ENCODE measurements at regions not wholly inside any gene's neighbourhood (a gene's known extent, or its start where the extent isn't known, plus 50 kb on each side); places are given as distances from the start of the nearest gene placed in this dataset.

GRCh38 chr1:232484856-232485255 lies 145.1 kb downstream of the SIPA1L2 start:
- in situ Hi-C loops (cut with MboI; ENCODE audit: low pct_unique_long_range_greater_than_20kb in 2 of 9, low sequenced_read_pairs in 9 of 9, unreplicated experiment in 9 of 9): no loop called here
- Histone ChIP-seq H3K27ac (no peak overlapping the region), H3K4me1 (replicated peaks in 1 of 2) (peaks cover 0 to 14% of the 10 kb centered on the region in 2 donors), H3K4me3 (no peak overlapping the region)
- ATAC-seq (replicated peaks in 6 of 8): peak in 5 of 8 experiments; percentile 33 to 91 (median 81)
- 0 to 84% (median 67%) methylated on average over 1 to 3 of the region's 3 CpGs; no CpG with 5 or more reads in 3 of the 10 experiments for WGBS, 10 experiments

- ATAC-seq (replicated peaks in 6 of 8): no peak
- whole genome bisulfite sequencing, 10 experiments: 79 to 100% (median 85%) methylated on average over 1 to 4 of the region's 4 CpGs; no CpG with 5 or more reads in 2 of the 10 experiments
These were observed 146.1 kb downstream of the SIPA1L2 start for GRCh38 chr1:232483826-232484225.

GRCh38 chr1:232481091-232481490 lies 148.8 kb downstream of the SIPA1L2 start:
- WGBS, 10 experiments: 51 to 100% (median 88%) methylated on average over 3 to 5 of the region's 5 CpGs
- Histone ChIP-seq H3K4me1 (replicated peaks in 1 of 2) (peaks cover 9 to 24% of the 10 kb centered on the region in 2 donors), H3K27ac (no peak overlapping the region), H3K4me3 (no peak overlapping the region)
- ATAC-seq (replicated peaks in 6 of 8): no peak
- in situ Hi-C loops (cut with MboI; ENCODE audit: low pct_unique_long_range_greater_than_20kb in 2 of 9, low sequenced_read_pairs in 9 of 9, unreplicated experiment in 9 of 9): no loop called here

More at GRCh38 chr1:232483826-232484225, 146.1 kb downstream of the SIPA1L2 start:
- Histone ChIP-seq H3K27ac (no peak overlapping the region), H3K4me3 (no peak overlapping the region), H3K4me1 (replicated peaks in 1 of 2) (peaks cover 0 to 14% of the 10 kb centered on the region in 2 donors)
- in situ Hi-C loops (cut with MboI; ENCODE audit: low pct_unique_long_range_greater_than_20kb in 2 of 9, low sequenced_read_pairs in 9 of 9, unreplicated experiment in 9 of 9): no loop called here

GRCh38 chr1:232477728-232478127 lies 152.2 kb downstream of the SIPA1L2 start:
- peaks cover 18 to 25% of the 10 kb centered on the region in 2 donors for H3K4me1 ChIP-seq (replicated peaks in 1 of 2)
- H3K4me3 ChIP-seq: no peak overlapping the region
- WGBS, 10 experiments: 0 to 100% (median 32%) methylated on average over 1 to 6 of the region's 6 CpGs
- in situ Hi-C loops (cut with MboI; ENCODE audit: low pct_unique_long_range_greater_than_20kb in 2 of 9, low sequenced_read_pairs in 9 of 9, unreplicated experiment in 9 of 9): no loop called here
- peak in 7 of 8 experiments; percentile 21 to 90 (median 43) for ATAC-seq (replicated peaks in 6 of 8)
- H3K27ac ChIP-seq: no peak overlapping the region

- ATAC-seq (replicated peaks in 6 of 8): no peak
- H3K4me3 ChIP-seq: no peak overlapping the region
- no peak overlapping the region for H3K27ac ChIP-seq
- in situ Hi-C loops (cut with MboI; ENCODE audit: low pct_unique_long_range_greater_than_20kb in 2 of 9, low sequenced_read_pairs in 9 of 9, unreplicated experiment in 9 of 9): no loop called here
- H3K4me1 ChIP-seq (replicated peaks in 1 of 2): peaks cover 29 to 30% of the 10 kb centered on the region in 2 donors
- WGBS, 10 experiments: 75 to 100% (median 100%) methylated on average over 1 to 2 of the region's 2 CpGs; no CpG with 5 or more reads in 3 of the 10 experiments
These were observed 153.4 kb downstream of the SIPA1L2 start for GRCh38 chr1:232476538-232476950.

GRCh38 chr1:232474826-232475225 lies 155.1 kb downstream of the SIPA1L2 start:
- Histone ChIP-seq H3K4me1 (replicated peaks in 1 of 2) (peaks cover 29 to 30% of the 10 kb centered on the region in 2 donors), H3K4me3 (no peak overlapping the region), H3K27ac (no peak overlapping the region)
- in situ Hi-C loops (cut with MboI; ENCODE audit: low pct_unique_long_range_greater_than_20kb in 2 of 9, low sequenced_read_pairs in 9 of 9, unreplicated experiment in 9 of 9): no loop called here
- WGBS, 10 experiments: 65 to 100% (median 88%) methylated on average over 1 to 3 of the region's 3 CpGs
- no peak for ATAC-seq (replicated peaks in 6 of 8)

- no peak overlapping the region for H3K4me3 ChIP-seq
- H3K27ac ChIP-seq: no peak overlapping the region
- H3K4me1 ChIP-seq (replicated peaks in 1 of 2): peaks cover 29 to 30% of the 10 kb centered on the region in 2 donors
- 77 to 100% (median 90%) methylated on average over 2 to 4 of the region's 4 CpGs; no CpG with 5 or more reads in 1 of the 10 experiments for WGBS, 10 experiments
- no peak for ATAC-seq (replicated peaks in 6 of 8)
- in situ Hi-C loops (cut with MboI; ENCODE audit: low pct_unique_long_range_greater_than_20kb in 2 of 9, low sequenced_read_pairs in 9 of 9, unreplicated experiment in 9 of 9): no loop called here
These were observed 156.0 kb downstream of the SIPA1L2 start for GRCh38 chr1:232473900-232474299.

GRCh38 chr1:232473324-232473723 lies 156.6 kb downstream of the SIPA1L2 start:
- H3K4me1 ChIP-seq (replicated peaks in 1 of 2): peaks cover 29 to 30% of the 10 kb centered on the region in 2 donors
- H3K27ac ChIP-seq: peak overlapping the region in 1 of 2 donors; percentile 3
- in situ Hi-C loops (cut with MboI; ENCODE audit: low pct_unique_long_range_greater_than_20kb in 2 of 9, low sequenced_read_pairs in 9 of 9, unreplicated experiment in 9 of 9): no loop called here
- 0 to 56% (median 21%) methylated on average over 1 to 2 of the region's 2 CpGs; no CpG with 5 or more reads in 6 of the 10 experiments for WGBS, 10 experiments
- ATAC-seq (replicated peaks in 6 of 8): peak; percentile 42 to 94 (median 82)
- no peak overlapping the region for H3K4me3 ChIP-seq

GRCh38 chr1:232472485-232473041 lies 157.4 kb downstream of the SIPA1L2 start:
- no peak overlapping the region for H3K4me3 ChIP-seq
- 21 to 56% (median 28%) methylated on average over 1 to 3 of the region's 3 CpGs; no CpG with 5 or more reads in 2 of the 10 experiments for WGBS, 10 experiments
- in situ Hi-C loops (cut with MboI; ENCODE audit: low pct_unique_long_range_greater_than_20kb in 2 of 9, low sequenced_read_pairs in 9 of 9, unreplicated experiment in 9 of 9): no loop called here
- H3K27ac ChIP-seq: peak overlapping the region in 1 of 2 donors; percentile 3
- H3K4me1 ChIP-seq (replicated peaks in 1 of 2): peaks cover 23% of the 10 kb centered on the region in 2 donors
- ATAC-seq (replicated peaks in 6 of 8): peak in 7 of 8 experiments; percentile 35 to 73 (median 45)

- Histone ChIP-seq H3K4me1 (replicated peaks in 1 of 2) (peaks cover 19 to 21% of the 10 kb centered on the region in 2 donors), H3K4me3 (no peak overlapping the region), H3K27ac (no peak overlapping the region)
- ATAC-seq (replicated peaks in 6 of 8): no peak
- in situ Hi-C loops (cut with MboI; ENCODE audit: low pct_unique_long_range_greater_than_20kb in 2 of 9, low sequenced_read_pairs in 9 of 9, unreplicated experiment in 9 of 9): no loop called here
- 45 to 100% (median 100%) methylated on average over 1 to 5 of the region's 5 CpGs for WGBS, 10 experiments
These were observed 158.7 kb downstream of the SIPA1L2 start for GRCh38 chr1:232471250-232471649.

- 80 to 100% (median 96%) methylated on average over 1 of the region's 1 CpG; no CpG with 5 or more reads in 4 of the 10 experiments for WGBS, 10 experiments
- H3K4me1 ChIP-seq (replicated peaks in 1 of 2): peaks cover 19 to 21% of the 10 kb centered on the region in 2 donors
- no peak for ATAC-seq (replicated peaks in 6 of 8)
- in situ Hi-C loops (cut with MboI; ENCODE audit: low pct_unique_long_range_greater_than_20kb in 2 of 9, low sequenced_read_pairs in 9 of 9, unreplicated experiment in 9 of 9): no loop called here
- no peak overlapping the region for H3K4me3 ChIP-seq
- no peak overlapping the region for H3K27ac ChIP-seq
These were observed 159.2 kb downstream of the SIPA1L2 start for GRCh38 chr1:232470711-232471110.

- Histone ChIP-seq H3K27ac (no peak overlapping the region), H3K4me3 (no peak overlapping the region), H3K4me1 (replicated peaks in 1 of 2) (peaks cover 8 to 16% of the 10 kb centered on the region in 2 donors)
- 33 to 100% (median 85%) methylated on average over 1 to 3 of the region's 3 CpGs; no CpG with 5 or more reads in 1 of the 10 experiments for WGBS, 10 experiments
- no peak for ATAC-seq (replicated peaks in 6 of 8)
- in situ Hi-C loops (cut with MboI; ENCODE audit: low pct_unique_long_range_greater_than_20kb in 2 of 9, low sequenced_read_pairs in 9 of 9, unreplicated experiment in 9 of 9): no loop called here
These were observed 161.7 kb downstream of the SIPA1L2 start for GRCh38 chr1:232468249-232468648.

- no peak for ATAC-seq (replicated peaks in 6 of 8)
- in situ Hi-C loops (cut with MboI; ENCODE audit: low pct_unique_long_range_greater_than_20kb in 2 of 9, low sequenced_read_pairs in 9 of 9, unreplicated experiment in 9 of 9): no loop called here
- 72 to 100% (median 95%) methylated on average over 2 to 9 of the region's 9 CpGs for WGBS, 10 experiments
- Histone ChIP-seq H3K4me3 (no peak overlapping the region), H3K4me1 (replicated peaks in 1 of 2) (peaks cover 7 to 14% of the 10 kb centered on the region in 2 donors), H3K27ac (no peak overlapping the region)
These were observed 162.7 kb downstream of the SIPA1L2 start for GRCh38 chr1:232467073-232467760.

All from motor neuron (in vitro differentiated cells).